Natural killer cell (primary cell): ENCODE measurements at regions not wholly inside any gene's neighbourhood (a gene's known extent, or its start where the extent isn't known, plus 50 kb on each side); places are given as distances from the start of the nearest gene placed in this dataset.

ENCODE experiments used
- ATAC-seq, 3 donors: fragments of 150-1000 bp in 2 of 3; fragments of 200-7000 bp in 1 of 3; cut with Tn5 transposase; 1 replicate in 1 of 3; 2 replicates in 2 of 3; pipeline ENCODE4 v1.10.0; 2021; ENCODE audit warnings: mild to moderate bottlenecking in 2 of 3, moderate library complexity in 2 of 3
- DNase-seq, 2 donors: peaks; one replicate each; pipeline versions ENCODE4 v3.0.0 to v3.0.0-alpha.2; 2013 to 2021; ENCODE audit warnings: mixed read lengths in 1 of 2
- H3K27ac ChIP-seq: one replicate; pipeline ENCODE4 v1.5.1; 2013; ENCODE audit warnings: mild to moderate bottlenecking, low read length
- H3K27me3 ChIP-seq: one replicate; pipeline ENCODE4 v1.6.1; 2013; ENCODE audit warnings: low read length; ENCODE audit not compliant: control insufficient read depth, insufficient read depth
- H3K36me3 ChIP-seq: one replicate; pipeline ENCODE4 v1.6.1; 2013; ENCODE audit warnings: low read length; ENCODE audit not compliant: control insufficient read depth, insufficient read depth
- H3K4me1 ChIP-seq: one replicate; pipeline ENCODE4 v1.6.1; 2013; ENCODE audit warnings: low read length; ENCODE audit not compliant: control insufficient read depth, insufficient read depth
- H3K4me3 ChIP-seq: one replicate; pipeline ENCODE4 v1.5.1; 2013; ENCODE audit warnings: low read length
- H3K9me3 ChIP-seq: one replicate; pipeline ENCODE4 v1.6.1; 2013; ENCODE audit warnings: low read length; ENCODE audit not compliant: control insufficient read depth, insufficient read depth
- H3K27ac Mint-ChIP-seq, 2 donors: one replicate each; pipeline ENCODE4 v1.8.0; 2022; ENCODE audit warnings: mild to moderate bottlenecking in 2 of 2, mixed read lengths in 2 of 2, moderate library complexity in 1 of 2
- H3K27me3 Mint-ChIP-seq, 2 donors: one replicate each; pipeline ENCODE4 v1.8.0; 2022; ENCODE audit warnings: low read depth in 2 of 2, mixed read lengths in 2 of 2
- H3K36me3 Mint-ChIP-seq: one replicate; pipeline ENCODE4 v1.8.0; 2022; ENCODE audit warnings: mixed read lengths
- H3K4me1 Mint-ChIP-seq, 2 donors: one replicate each; pipeline ENCODE4 v1.8.0; 2022; ENCODE audit warnings: mixed read lengths in 2 of 2
- H3K4me3 Mint-ChIP-seq: one replicate; pipeline ENCODE4 v1.8.0; 2022; ENCODE audit warnings: mild to moderate bottlenecking, moderate library complexity, mixed read lengths
- H3K9me3 Mint-ChIP-seq, 2 donors: one replicate each; pipeline ENCODE4 v1.8.0; 2022; ENCODE audit warnings: mixed read lengths in 2 of 2
- CTCF ChIP-seq: fragments of 200-600 bp; IDR thresholded peaks from one replicate; pipeline ENCODE4 v1.8.0; 2022; ENCODE audit warnings: antibody characterized with exemption
- WGBS: methylation state at CpG from one replicate; pipeline ENCODE4 v1.1.7; 2013; ENCODE audit warnings: missing lambda C conversion rate; ENCODE audit not compliant: insufficient coverage; 5-methylcytosine and 5-hydroxymethylcytosine counted together
- intact Hi-C: fragments of 100-400 bp; cut with micrococcal nuclease; formaldehyde crosslinking; loops from one replicate; pipeline ENCODE4 v1.14.2; 2022

- H3K36me3 ChIP-seq, result no peaks in the 10 kb centered on the region
- Mint-ChIP-seq H3K4me1 (no peaks in the 10 kb centered on the region), H3K27me3 (peaks cover 4 to 5% of the 10 kb centered on the region in 2 donors), H3K4me3 (no peak overlapping the region), H3K36me3 (no peaks in the 10 kb centered on the region), H3K27ac (no peak overlapping the region), H3K9me3 (no peaks in the 10 kb centered on the region)
- DNase-seq (no peak), ATAC-seq (no peak)
- no peak overlapping the region for H3K27ac ChIP-seq
- intact Hi-C loops, result no loop called here
- WGBS, result 87% methylated on average over 9 of the region's 9 CpGs
- H3K9me3 ChIP-seq, result no peaks in the 10 kb centered on the region
- TF ChIP-seq CTCF, result no peak
- no peak overlapping the region for H3K4me3 ChIP-seq
- no peaks in the 10 kb centered on the region for H3K27me3 ChIP-seq
- H3K4me1 ChIP-seq, result no peaks in the 10 kb centered on the region
Measured at GRCh38 chr15:61654002-61654740, 406.1 kb downstream of the VPS13C start.

- Histone ChIP-seq H3K36me3 (no peaks in the 10 kb centered on the region), H3K4me1 (no peaks in the 10 kb centered on the region), H3K4me3 (no peak overlapping the region), H3K27me3 (no peaks in the 10 kb centered on the region), H3K9me3 (no peaks in the 10 kb centered on the region), H3K27ac (no peak overlapping the region)
- no peaks in the 10 kb centered on the region for H3K9me3 Mint-ChIP-seq
- intact Hi-C loops, result no loop called here
- ATAC-seq (no peak), DNase-seq (no peak)
- H3K36me3 Mint-ChIP-seq, result no peaks in the 10 kb centered on the region
- H3K4me3 Mint-ChIP-seq, result no peak overlapping the region
- 79% methylated on average over 9 of the region's 9 CpGs for whole genome bisulfite sequencing
- TF ChIP-seq CTCF, result no peak
- no peak overlapping the region for H3K27ac Mint-ChIP-seq
- H3K4me1 Mint-ChIP-seq, result no peaks in the 10 kb centered on the region
- peaks cover 5 to 10% of the 10 kb centered on the region in 2 donors for H3K27me3 Mint-ChIP-seq
Measured at GRCh38 chr15:61653110-61653509, 407.1 kb downstream of the VPS13C start.

GRCh38 chr15:61651267-61651666 is 409.0 kb downstream of the VPS13C start:
- Histone ChIP-seq H3K27ac (no peak overlapping the region), H3K4me3 (no peak overlapping the region), H3K9me3 (no peaks in the 10 kb centered on the region), H3K4me1 (no peaks in the 10 kb centered on the region), H3K36me3 (no peaks in the 10 kb centered on the region), H3K27me3 (no peaks in the 10 kb centered on the region)
- H3K9me3 Mint-ChIP-seq, result no peaks in the 10 kb centered on the region
- TF ChIP-seq CTCF, result no peak
- no peak overlapping the region for H3K27ac Mint-ChIP-seq
- no peak for ATAC-seq
- no peaks in the 10 kb centered on the region for H3K4me1 Mint-ChIP-seq
- no peaks in the 10 kb centered on the region for H3K36me3 Mint-ChIP-seq
- H3K4me3 Mint-ChIP-seq, result no peak overlapping the region
- intact Hi-C loops, result no loop called here
- DNase-seq, result no peak
- WGBS, result 80% methylated on average over 3 of the region's 3 CpGs
- peaks cover 10% of the 10 kb centered on the region in 2 donors for H3K27me3 Mint-ChIP-seq

GRCh38 chr15:61649046-61649445 is 411.2 kb downstream of the VPS13C start:
- TF ChIP-seq CTCF, result no peak
- Mint-ChIP-seq H3K4me1 (no peaks in the 10 kb centered on the region), H3K4me3 (no peak overlapping the region), H3K27ac (no peak overlapping the region), H3K27me3 (peaks cover 12 to 29% of the 10 kb centered on the region in 2 donors), H3K9me3 (no peaks in the 10 kb centered on the region), H3K36me3 (no peaks in the 10 kb centered on the region)
- no peaks in the 10 kb centered on the region for H3K4me1 ChIP-seq
- H3K9me3 ChIP-seq, result no peaks in the 10 kb centered on the region
- no peak overlapping the region for H3K4me3 ChIP-seq
- intact Hi-C loops, result no loop called here
- ATAC-seq, result no peak
- 70% methylated on average over 5 of the region's 5 CpGs for WGBS
- DNase-seq, result no peak
- no peaks in the 10 kb centered on the region for H3K27me3 ChIP-seq
- H3K27ac ChIP-seq, result no peak overlapping the region
- H3K36me3 ChIP-seq, result no peaks in the 10 kb centered on the region
